ENCODE measurements at regions not wholly inside any gene's neighbourhood (a gene's known extent, or its start where the extent isn't known, plus 50 kb on each side); places are given as distances from the start of the nearest gene placed in this dataset.
A peak's percentile ranks its signal among the peaks of the same experiment; 100 is the strongest.

DNA sequence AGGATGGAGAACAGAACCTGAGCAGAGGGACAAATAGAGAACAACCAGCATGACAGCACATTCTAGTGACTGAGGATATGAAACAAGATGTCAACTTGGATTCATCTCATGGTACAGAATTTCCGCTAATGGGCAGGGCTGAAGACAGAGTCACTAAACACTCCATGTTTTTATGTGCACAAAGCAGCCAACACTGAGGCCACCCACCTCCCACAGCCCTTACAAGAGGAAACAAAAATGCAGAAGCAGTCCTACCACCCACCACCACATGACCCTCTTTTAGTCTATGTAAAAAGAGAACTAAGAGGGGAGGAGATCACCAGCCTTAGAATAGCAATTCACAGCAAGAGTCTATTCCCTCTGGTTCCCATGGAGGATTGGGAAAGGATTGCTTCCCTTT, 131.4 kb upstream of the UBE2E2 start:
- peak; percentile 91 to 97 (median 94) for DNase-seq

DNA sequence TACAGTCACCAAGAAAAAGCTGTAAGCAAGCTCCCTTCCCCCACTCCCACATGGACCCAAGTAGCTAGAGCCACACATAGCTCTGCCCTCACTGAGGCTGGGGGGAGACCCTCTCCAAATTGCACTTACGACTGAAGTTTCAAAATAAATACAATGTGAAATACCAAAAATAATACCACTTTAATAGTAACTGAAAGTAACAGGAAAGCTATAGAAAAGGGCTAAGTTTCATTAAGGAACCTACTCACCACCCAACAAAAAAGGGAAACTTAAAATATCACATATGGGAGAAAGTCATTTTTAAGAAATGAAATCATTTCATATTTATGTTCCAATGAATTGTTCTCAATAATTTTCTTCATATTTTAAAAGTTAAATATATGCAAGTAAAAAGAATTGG, 130.4 kb upstream of the UBE2E2 start:
- peak in 3 of 4 experiments; percentile 17 to 60 (median 26) for DNase-seq

DNA sequence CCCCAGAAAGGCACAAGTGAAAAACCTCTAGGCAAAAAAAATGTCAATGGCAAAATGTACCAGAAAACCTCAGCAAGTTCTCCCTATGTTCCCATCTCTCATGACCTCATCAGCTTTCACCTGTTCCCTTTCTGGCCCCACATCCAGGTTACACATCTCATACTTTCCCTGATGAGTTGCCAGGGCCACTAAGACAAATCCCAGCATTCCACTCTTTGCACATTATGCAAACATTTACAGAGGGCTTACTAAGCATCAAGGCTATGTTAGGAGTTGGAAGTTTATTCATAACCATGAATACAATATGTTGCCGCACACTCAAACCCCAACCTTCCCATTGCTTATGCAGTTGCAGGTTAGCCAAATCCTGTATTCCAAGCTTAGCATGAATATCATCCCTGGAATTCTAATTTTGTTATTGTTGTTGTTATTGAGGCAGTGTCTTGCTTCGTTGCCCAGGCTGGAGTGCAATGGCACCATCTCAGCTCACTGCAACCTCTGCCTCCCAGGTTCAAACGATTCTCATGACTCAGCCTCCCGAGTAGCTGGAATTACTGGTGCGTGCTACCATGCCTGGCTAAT, 129.3 kb upstream of the UBE2E2 start:
- DNase-seq: no peak

DNA sequence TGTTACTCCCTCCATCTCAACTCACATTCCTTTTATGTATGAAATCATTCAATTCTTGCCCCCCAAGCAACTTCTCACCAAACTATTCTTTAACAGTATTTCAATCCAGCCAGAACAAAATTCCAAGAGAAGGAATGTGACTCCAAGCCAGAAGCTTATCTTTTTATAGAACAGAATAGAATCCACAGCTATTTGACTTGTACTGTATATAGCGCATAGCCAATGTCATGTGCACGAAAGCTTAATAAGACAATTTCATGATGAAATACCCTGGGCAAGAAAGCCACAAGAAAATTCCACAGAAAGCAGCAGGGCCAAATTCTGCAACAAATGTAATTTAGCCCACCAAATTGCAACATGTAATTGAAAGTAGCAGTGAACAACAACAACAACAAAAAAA, 127.6 kb upstream of the UBE2E2 start:
- DNase-seq: peak in 3 of 4 experiments; percentile 14 to 50 (median 41)

DNA sequence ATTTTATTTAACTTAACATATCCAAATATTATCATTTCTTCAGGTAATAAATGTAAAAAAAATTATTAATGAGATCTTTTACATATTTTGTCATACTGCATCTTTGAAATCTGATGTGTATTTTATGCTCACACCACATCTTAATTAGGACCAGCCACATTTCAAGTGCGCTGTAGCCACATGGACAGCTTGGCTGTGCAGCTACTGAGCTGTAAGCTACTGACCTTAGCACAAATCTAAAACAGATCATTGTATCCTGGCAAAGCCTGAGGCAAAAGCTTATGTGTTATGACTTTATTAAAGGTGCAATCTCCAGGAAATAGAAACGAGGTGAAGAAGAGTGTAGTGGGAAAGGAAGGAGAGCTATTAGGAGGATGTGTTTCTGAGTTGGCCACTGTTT, 126.7 kb upstream of the UBE2E2 start:
- DNase-seq: no peak

DNA sequence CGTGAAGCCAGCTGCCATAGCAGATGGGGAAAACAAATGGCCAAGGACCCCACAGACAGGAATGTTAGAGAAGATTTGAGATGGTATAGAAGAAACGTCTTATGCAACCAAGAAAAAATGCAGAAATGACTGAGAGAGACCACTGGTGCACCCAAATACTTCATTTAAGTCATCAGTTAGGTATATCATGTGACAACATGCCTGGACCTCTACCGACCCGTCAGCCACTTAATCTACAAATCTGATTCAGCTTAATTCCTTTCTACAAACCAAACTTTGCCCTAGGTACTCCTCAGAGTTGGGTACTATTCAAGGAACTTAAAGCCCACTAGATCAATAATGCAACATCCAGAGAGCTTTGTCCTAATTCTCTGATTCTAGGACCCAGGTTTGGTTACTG, 126.0 kb upstream of the UBE2E2 start:
- peak in 1 of 4 experiments; percentile 22 for DNase-seq

DNA sequence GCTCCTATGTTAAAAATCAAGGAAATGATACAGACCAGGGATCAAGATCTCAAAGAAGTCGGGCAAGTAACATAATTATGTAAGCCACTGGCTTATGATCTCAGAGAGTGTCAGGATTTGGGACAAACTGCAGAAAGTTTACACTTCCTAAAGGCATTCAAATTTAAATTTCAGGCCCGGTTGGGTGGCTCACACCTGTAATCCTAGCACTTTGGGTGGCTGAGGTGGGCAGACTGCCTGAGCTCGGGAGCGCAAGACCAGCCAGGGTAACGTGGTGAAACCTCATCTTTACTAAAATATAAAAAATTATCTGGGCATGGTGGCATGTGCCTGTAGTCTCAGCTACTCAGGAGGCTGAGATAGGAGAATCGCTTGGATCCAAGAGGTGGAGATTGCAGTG, 124.4 kb upstream of the UBE2E2 start:
- DNase-seq: no peak

DNA sequence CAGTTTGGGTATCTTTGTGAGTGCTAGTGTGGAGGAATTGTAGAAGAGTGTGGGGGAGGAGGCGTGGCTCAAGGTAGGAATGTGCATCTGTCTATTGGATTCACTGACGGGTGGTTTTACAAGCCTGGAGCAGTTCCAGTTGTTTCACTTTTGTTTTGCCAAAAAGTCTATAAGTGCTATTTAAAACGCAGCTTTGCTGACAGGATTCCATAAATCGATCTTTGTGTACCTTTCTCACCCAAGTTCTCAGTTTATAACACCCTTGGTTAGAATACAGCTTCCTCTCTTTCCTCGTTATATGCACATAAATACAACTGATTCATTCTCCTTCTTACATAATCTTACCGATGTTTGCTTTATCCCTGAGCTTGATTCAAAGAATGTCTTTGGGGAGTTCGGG, 123.2 kb upstream of the UBE2E2 start:
- no peak for DNase-seq

DNA sequence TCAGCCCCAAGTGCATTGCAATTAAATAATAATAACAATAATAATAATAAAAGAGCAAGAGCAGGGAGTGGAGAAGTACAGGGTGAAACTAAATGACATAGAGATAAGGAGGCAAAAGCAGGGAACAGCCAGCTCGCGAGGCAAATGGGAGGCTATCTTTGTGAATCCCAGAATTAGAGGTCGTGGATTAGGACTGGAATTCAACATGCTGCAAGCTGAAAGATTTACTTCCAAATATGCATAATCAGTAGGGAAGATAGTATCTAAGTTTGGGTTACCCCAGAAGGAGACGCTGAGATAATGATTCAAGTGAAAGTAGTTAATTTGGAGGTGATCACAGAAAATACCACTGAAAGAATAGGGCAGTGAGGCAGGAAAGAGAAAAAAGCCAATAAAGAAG, 119.4 kb upstream of the UBE2E2 start:
- DNase-seq: no peak

DNA sequence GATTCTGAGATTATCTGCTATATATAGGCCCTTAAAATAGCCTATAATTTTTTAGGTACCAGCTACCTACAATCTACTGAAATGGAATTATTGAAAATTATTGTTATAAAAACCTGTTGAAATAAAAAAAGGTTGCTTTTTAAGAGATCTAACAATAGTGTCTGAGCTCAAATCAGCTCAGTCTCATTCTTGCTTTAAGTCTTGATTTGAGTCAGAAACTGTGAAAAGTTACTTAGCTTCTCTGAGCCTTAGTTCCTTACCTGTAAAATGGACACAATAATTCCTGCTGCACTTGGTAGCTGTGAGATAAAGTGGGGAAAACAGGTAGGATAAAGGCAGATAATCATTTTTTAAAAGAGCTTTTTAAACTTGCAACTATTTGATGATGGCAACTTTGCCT, 118.8 kb upstream of the UBE2E2 start:
- no peak for DNase-seq

DNA sequence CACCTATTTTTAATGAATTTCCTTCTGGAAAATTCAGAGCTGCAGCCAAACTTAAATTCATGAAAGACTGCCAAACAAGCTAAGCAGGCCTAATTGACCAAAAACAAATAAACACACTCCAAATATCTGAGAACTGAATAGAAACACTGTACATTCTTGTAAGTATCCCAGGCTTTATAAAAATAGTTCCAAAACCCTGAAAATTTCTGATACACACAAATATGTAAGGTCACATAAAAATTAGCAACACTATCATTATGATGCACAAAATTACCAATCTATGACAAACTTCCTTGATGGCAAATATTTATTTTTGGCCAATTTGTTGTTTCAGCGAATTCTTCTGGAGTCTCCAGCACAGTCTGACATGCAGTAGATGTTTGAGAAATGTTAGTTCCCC, 117.9 kb upstream of the UBE2E2 start:
- DNase-seq: peak in 1 of 4 experiments; percentile 26

DNA sequence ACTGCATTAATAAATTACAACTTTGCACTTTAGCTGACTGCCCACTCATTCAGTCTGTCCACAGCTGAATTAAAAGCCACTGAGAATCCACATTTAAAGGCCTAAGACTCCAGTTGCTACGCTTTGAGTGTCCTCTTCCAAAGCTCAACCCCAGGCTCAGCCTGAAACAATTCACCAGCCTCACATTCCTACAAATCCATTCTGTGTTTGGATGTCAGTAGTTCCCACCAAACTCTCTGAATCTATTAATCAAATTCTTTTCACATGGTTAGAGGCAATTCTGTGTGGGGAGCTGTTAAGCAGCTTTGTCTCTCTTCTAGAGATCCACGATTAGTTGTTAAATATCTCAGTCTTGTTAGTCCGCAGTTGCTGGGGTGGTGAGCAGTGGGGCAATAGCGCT, 116.8 kb upstream of the UBE2E2 start:
- DNase-seq: no peak

DNA sequence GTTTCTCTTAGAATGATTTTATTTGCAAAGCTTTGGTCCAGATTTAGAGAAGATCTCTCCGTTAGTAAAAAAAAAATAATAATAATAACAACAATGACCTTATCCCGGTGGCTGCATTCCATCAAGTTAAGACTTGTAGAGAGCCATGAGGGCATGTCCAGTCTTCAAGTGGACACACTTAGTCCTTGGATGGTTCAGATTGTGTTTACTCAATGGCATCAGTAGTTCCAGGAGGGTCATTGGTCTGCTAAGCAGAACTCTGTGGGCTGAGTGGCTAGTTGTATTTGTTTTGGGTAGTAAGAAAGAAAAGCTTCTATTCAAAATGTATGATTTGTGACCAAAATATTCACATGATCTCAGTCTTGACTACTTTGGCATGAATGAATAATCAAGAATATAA, 116.3 kb upstream of the UBE2E2 start:
- DNase-seq: no peak

DNA sequence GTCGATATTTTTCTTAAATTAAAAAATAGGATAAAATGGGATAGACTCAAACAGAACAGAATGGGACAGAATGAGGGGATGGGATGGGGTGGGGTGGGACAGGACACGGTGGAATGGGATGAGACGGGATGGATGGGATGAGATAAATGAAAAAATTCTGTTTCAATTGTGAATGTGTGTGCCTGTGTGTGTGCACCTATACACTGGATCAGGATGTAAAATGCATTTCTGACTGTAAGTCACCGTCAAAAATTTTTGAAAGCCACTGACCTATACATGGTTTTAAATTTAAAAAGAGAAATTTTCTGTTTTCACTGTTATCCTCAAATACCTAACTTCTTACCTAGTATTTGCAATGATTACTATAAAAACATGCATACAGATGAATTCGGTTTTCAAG, 108.7 kb upstream of the UBE2E2 start:
- DNase-seq: no peak

DNA sequence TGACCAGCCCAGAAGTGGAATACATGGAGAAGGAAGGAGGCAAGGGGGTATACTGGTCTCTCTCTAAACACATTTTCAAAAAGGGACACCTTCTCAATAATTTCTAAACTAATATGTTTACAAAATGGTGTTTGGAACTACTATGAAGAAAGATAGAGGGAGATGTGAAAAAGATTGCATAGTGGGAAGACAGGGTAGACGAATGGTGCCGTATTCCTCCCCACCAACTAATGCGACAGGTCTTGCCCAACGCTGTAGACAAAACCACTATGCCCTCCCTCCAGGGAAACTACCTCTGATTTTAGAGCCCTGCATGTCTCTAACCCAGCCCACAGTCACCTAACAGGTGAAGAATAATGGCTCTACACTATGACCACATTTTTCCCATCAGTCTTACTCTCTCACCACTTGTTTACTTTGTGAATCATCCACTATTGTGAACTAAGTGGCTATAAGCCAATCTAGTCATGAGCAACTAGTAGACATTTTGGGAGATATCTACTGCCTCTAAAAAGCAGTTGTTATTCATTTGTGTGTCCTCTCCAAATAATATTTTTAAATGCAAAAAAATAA, 108.2 kb upstream of the UBE2E2 start:
- no peak for DNase-seq

DNA sequence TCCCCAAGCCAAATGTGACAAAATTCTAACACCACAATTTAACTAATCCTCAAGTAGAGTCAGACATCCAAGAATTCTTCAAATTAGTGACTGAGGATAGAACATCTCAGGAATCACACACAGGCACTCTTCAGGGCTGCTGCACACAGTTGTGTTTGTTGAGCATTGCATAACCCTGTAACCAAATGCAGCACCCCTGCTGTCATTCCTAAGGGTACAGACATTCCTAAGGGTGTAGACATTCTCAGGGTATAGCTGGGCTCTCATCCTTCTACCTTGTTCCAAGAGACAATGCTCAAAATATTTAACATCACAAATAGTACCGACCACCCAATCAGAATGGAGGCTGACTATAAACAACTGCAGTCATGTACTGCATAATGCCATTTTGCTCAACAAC, 107.1 kb upstream of the UBE2E2 start:
- no peak for DNase-seq

DNA sequence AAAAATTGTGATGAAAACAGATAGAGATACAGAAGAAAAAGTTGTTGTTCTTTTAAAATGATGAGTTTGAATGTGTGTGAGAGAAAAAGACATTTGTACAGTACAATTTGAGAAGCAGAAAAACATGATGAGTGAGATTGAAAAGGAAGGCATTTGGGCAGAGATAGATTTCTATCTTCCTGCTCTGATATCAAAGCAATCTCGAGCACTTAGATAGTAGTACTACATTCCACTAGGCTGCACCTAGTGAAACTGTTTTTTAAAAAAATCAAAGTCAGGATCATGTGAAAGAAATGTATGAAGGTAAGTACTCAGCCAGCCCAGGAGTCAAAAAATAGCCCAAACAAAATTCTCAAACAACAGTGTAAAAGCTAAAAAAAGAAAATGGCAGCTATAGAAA, 104.1 kb upstream of the UBE2E2 start:
- DNase-seq: no peak

DNA sequence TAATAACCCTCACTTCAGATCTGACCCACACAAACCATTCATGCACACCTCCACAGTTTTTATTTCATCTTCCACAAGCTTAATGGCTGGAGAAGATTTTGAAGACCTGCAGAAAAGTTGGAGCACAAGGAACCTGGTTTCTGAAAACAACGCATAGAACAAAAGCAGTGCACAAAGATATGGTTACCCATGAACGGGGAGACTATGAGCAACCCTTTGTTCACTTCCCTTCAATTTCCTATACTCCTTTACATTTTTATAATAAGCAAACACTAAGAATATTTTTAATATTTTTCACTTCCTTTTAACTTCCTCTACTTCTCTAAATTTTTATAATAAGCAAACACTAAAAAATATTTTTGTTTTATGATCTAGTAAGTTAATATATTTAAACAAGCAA, 103.5 kb upstream of the UBE2E2 start:
- DNase-seq: no peak

DNA sequence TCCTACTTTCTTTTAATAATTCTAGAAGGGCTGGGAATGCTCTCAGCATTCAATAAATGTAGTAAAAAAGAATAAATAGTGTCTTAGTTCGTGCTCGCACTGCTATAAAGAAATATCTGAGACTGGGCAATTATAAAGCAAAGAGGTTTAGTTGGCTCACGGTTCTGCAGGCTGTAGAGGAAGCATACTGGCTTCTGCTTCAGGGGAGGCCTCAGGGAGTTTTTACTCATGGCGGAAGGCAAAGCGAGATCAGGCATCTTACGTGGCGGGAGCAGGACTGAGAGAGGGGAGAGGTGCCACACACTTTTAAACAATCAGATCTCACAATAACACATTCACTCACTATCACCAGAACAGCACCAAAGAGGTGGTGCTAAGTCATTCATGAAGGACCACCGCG, 103.0 kb upstream of the UBE2E2 start:
- DNase-seq: no peak

DNA sequence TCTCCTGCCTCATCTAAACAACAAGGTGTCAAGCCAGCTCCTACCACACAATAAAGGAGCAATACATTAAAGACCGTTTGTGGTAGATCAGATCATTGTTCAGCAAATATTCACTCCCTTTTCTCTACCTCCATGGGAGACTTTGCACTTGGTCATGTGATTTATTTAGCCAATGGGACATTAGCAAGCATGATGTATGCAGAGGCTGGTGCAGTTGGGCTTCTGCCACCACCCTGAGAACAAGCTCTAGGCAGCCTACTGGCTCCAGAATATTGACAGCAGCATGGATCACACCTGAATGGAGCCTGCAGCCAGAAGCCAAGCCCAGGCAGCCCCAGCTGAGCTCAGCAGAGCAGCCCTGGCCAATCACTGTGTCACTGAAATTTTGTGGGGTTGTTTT, 99.4 kb upstream of the UBE2E2 start:
- no peak for DNase-seq

DNA sequence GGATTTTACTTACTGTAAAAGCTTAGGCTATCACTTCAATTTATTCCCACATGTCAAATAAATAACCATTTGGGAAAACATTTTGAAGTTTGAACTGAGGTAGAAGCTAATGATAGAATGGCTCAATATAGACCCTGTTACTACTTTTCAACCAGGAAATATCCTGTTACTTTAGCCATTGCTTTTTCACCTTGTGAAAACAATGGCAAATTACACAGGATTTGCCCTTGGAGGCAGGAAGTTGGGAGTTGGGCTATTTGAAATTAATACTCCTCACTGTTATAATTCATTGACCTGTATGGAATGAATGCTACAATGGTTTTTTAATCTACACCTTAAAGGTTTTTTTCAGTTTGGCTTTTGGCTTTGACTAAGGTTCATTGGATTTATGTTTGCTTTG, 98.1 kb upstream of the UBE2E2 start:
- DNase-seq: no peak

DNA sequence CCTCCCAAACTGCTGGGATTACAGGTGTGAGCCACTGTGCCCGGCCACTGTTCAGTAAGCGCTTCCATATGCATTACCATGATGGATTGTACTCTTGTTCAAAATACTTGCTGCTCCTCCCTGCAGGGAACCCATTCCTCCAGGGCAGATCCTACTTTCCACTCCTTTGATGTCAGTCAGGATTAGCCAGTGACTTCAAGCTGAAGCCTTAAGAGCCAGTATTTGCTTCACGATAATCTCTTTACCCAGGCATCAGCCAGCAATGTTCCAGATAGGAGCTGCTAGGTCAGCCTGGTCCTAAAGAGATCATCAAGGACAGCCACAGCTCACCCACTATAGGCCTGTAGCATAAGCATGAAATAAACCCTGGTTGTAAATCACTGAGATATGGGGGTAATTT, 96.5 kb upstream of the UBE2E2 start:
- no peak for DNase-seq

DNA sequence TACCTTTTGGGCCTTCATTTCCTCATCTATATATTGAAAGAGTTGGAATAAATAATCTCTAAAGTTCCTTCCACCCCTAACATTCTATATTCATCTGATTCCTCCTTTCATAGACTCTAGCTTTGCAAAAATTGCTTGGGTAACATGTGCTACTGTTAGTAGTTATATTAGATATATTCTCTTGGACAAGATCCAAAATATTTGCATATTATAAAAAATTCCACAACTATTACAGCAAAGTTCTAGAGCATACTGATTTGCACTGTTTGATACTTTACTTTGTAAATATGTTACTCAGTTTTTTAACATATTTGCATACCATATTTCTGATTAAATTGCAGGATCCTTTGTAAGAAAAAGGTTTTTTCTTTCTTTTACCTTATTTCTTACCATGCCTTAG, 95.9 kb upstream of the UBE2E2 start:
- no peak for DNase-seq

DNA sequence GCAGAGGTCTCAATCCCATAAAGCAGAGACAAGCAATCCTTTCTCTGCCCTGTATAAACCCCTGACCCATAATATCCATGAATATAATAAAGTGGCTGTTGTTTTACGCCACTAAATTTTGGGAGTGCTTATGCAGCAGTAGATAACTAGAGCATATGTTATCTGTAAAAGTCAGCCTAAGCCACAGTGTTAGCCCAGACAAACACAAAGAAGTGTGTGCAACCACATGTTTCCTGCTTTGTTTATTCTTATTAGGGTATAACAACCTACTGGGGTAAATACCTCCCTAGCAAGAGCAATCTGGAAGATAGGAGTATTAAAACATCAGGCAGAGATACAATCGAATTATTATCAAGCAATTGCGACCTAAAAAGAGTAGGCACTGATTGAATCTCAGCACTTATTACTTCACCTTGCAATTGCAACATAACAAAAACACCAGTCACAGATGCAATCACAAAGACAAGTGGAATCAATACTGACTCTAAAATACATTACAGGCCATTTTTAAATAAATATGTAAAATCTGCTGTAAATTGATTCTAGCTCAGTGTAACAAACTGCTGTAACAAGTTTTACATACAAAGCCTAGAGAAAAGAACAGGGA, 94.6 kb upstream of the UBE2E2 start:
- peak in 1 of 4 experiments; percentile 9 for DNase-seq

DNA sequence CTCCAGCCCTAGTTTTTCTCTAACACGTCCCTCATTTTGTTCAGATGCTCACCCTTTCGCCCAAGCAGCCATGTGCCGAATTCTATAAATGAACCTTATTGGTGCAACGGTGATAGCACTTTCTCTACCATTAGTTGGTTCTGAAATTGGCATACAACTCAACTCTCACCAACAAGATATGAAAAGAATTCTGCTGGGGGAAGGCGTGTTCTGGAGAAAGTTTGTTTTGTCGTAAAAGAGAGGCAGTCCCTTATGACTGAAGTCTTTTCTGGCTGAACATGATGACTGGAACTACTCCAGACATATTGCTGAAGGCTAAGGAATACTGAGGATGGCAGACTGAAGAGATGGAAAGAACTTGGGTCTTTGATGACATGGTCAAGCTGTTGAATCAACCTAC, 91.8 kb upstream of the UBE2E2 start:
- no peak for DNase-seq

All from suppressor macrophage (primary cell).